Mesothelial cell of epicardium (in vitro differentiated cells): ENCODE measurements at regions not wholly inside any gene's neighbourhood (a gene's known extent, or its start where the extent isn't known, plus 50 kb on each side); places are given as distances from the start of the nearest gene placed in this dataset.

Experiments
- DNase-seq, 2 experiments: peaks; one replicate each; pipeline ENCODE4 v3.0.0; 2021; ENCODE audit warnings: low spot score in 2 of 2; ENCODE audit not compliant: unreplicated experiment in 2 of 2
- H3K27ac Mint-ChIP-seq: 2 replicates; pipeline ENCODE4 v1.8.0; 2021; ENCODE audit warnings: mixed read lengths
- H3K27me3 Mint-ChIP-seq: 2 replicates; pipeline ENCODE4 v1.8.0; 2021; ENCODE audit warnings: low read depth, mixed read lengths
- H3K36me3 Mint-ChIP-seq: 2 replicates; pipeline ENCODE4 v1.8.0; 2021; ENCODE audit warnings: mixed read lengths
- H3K4me1 Mint-ChIP-seq: 2 replicates; pipeline ENCODE4 v1.8.0; 2021; ENCODE audit warnings: mixed read lengths
- H3K4me3 Mint-ChIP-seq: 2 replicates; pipeline ENCODE4 v1.8.0; 2021; ENCODE audit warnings: mild to moderate bottlenecking, moderate library complexity, mixed read lengths
- H3K9me3 Mint-ChIP-seq: 2 replicates; pipeline ENCODE4 v1.8.0; 2021; ENCODE audit warnings: mixed read lengths
- TF ChIP-seq, protein P1 (sequence below): fragments of 200-600 bp; sonication (generic); IDR thresholded peaks from one replicate; pipeline ENCODE4 v1.5.0; 2021; ENCODE audit warnings: antibody characterized with exemption; ENCODE audit not compliant: unreplicated experiment

DNA sequence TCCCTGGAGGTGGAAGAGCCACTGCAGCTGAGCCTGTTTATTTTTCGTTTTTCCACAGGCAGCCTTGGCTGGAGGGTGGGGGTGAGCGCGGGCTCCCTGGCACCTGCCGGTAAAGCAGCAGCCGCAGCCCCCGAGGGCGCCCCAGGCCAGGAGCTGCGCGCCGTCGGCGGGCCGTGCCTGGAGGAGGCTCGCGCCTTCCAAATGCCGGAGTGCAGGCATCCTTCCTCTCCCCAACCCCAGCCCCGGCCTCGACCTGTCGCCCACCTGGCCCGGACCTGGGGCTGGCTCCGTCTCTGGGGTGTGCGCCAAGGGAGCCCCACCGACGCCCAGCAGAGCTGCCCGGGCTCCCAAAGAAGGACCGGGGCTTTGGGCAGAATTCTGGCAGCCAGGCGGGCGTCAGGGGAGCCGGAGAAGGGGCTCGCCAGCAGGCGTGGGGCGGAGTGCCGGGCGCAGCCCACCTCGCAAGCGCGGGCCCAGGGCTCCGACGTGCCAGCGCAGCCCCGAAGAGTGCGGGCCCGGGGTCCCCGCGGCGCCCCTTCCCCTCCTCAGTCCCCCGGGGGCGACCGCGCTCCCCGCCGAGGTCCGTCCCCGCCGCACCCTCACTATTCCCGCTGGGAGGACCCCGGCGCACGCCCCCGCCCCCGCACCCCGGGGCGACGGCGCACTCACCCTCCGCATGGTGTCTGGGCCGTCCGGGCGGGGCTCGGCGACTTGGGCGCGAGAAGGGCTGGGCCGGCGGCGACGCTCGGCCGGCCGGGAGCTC, 130.3 kb downstream of the NDUFA12 start:
- peak; percentile 27 to 41 for DNase-seq
- Mint-ChIP-seq H3K4me3 (peak overlapping the region; percentile 62), H3K4me1 (peaks cover 15% of the 10 kb centered on the region), H3K9me3 (no peaks in the 10 kb centered on the region), H3K27me3 (peaks cover 76% of the 10 kb centered on the region), H3K36me3 (no peaks in the 10 kb centered on the region), H3K27ac (no peak overlapping the region)
- TF ChIP-seq, protein P1, sequence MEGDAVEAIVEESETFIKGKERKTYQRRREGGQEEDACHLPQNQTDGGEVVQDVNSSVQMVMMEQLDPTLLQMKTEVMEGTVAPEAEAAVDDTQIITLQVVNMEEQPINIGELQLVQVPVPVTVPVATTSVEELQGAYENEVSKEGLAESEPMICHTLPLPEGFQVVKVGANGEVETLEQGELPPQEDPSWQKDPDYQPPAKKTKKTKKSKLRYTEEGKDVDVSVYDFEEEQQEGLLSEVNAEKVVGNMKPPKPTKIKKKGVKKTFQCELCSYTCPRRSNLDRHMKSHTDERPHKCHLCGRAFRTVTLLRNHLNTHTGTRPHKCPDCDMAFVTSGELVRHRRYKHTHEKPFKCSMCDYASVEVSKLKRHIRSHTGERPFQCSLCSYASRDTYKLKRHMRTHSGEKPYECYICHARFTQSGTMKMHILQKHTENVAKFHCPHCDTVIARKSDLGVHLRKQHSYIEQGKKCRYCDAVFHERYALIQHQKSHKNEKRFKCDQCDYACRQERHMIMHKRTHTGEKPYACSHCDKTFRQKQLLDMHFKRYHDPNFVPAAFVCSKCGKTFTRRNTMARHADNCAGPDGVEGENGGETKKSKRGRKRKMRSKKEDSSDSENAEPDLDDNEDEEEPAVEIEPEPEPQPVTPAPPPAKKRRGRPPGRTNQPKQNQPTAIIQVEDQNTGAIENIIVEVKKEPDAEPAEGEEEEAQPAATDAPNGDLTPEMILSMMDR, result no peak

DNA sequence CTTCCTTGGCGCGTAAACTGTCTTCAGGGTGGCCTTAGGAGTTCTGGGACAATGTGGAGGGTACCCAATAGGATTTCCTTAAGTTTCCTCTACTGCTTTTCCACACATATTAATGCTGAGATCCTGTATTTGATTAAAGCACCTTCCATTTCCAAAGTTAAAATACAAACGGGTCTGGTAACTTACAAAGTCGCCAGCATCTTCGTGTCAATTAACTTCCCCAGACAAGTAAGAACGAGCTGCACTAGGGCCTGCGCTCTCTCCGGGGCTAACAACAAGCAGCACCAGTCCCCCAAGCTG, 130.9 kb downstream of the NDUFA12 start:
- Mint-ChIP-seq H3K4me3 (peak overlapping the region; percentile 62), H3K9me3 (no peaks in the 10 kb centered on the region), H3K27ac (no peak overlapping the region), H3K4me1 (peaks cover 15% of the 10 kb centered on the region), H3K36me3 (no peaks in the 10 kb centered on the region), H3K27me3 (peaks cover 71% of the 10 kb centered on the region)
- no peak for DNase-seq
- TF ChIP-seq, protein P1, result no peak

DNA sequence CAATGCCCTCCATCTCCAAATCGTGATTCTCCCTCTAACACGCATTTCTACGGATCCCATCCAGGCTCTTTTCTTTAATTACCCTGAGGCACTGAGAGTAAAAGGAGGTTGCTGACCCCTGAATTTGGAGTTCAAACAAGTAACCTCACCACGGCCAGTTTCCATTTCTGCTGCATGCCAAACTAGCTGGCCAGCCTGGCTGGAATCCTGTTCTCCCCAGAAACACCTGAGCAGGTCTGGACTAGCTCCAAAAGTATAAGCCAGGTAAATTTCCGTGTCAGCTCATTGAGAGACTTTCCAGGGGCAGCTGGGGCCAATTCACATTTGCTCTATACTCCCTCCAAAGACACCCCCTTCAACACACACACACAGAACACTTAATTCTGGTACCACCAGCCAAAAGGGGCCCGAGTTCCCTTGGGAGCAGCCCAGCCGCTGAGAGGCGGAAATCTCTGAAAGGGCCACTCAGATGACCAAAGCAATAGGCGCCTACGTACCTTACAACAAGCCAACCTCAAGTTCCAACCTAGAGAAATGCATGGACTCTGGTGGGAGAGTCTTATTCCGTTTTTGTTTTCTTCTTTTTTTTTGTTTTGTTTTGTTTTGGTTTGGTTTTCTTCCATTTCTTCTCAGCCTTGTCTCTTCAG, 131.4 kb downstream of the NDUFA12 start:
- no peak overlapping the region for H3K27ac Mint-ChIP-seq
- DNase-seq, result no peak
- H3K9me3 Mint-ChIP-seq, result no peaks in the 10 kb centered on the region
- peaks cover 67% of the 10 kb centered on the region for H3K27me3 Mint-ChIP-seq
- H3K4me3 Mint-ChIP-seq, result peak overlapping the region; percentile 62
- TF ChIP-seq, protein P1, result no peak
- peaks cover 15% of the 10 kb centered on the region for H3K4me1 Mint-ChIP-seq
- no peaks in the 10 kb centered on the region for H3K36me3 Mint-ChIP-seq

DNA sequence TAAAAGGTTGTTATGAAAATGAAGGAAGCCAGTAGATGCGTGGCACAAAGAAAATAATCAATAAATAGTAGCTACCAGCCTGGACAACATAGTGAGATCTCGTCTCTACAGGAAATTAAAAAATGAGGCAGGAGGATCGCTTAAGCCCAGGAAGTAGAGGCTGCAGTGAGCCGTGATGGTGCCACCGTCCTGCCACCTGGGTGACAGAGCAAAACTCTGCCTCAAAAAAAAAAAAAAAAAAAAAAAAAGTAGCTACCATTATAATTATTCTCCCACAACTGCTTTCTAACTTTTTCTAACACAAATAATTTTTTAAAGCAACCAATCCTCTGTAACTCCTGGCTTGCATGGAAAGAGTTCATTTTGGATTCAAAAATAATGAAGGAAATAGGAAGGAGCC, 133.0 kb downstream of the NDUFA12 start:
- Mint-ChIP-seq H3K9me3 (no peaks in the 10 kb centered on the region), H3K4me3 (no peak overlapping the region), H3K36me3 (no peaks in the 10 kb centered on the region), H3K4me1 (peaks cover 15% of the 10 kb centered on the region), H3K27me3 (peaks cover 64% of the 10 kb centered on the region), H3K27ac (no peak overlapping the region)
- TF ChIP-seq, protein P1, result no peak
- DNase-seq, result no peak

DNA sequence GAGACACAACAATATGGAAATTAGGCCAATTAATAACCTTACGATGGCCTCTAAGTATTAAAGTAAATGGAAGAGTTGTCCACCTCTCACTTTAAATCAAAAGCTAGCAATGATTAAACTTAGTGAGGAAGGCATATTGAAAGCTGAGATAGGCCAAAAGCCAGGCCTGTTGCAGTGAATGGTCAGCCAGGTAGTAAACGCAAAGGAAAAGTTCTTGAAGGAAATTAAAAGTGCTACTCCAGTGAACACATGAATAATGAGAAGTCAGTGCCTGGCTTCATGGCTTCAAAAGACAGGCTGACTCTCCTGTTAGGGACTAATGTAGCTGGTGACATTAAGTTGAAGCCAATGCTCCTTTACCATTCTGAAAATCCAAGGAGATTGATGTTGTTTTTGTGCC, 135.3 kb downstream of the NDUFA12 start:
- DNase-seq, result no peak
- H3K4me1 Mint-ChIP-seq, result peaks cover 6% of the 10 kb centered on the region
- H3K4me3 Mint-ChIP-seq, result no peak overlapping the region
- H3K27me3 Mint-ChIP-seq, result peaks cover 49% of the 10 kb centered on the region
- TF ChIP-seq, protein P1, result no peak
- no peaks in the 10 kb centered on the region for H3K36me3 Mint-ChIP-seq
- peaks cover 4% of the 10 kb centered on the region for H3K9me3 Mint-ChIP-seq
- H3K27ac Mint-ChIP-seq, result no peak overlapping the region
